ENCODE measurements at regions not wholly inside any gene's neighbourhood (a gene's known extent, or its start where the extent isn't known, plus 50 kb on each side); places are given as distances from the start of the nearest gene placed in this dataset.

DNA sequence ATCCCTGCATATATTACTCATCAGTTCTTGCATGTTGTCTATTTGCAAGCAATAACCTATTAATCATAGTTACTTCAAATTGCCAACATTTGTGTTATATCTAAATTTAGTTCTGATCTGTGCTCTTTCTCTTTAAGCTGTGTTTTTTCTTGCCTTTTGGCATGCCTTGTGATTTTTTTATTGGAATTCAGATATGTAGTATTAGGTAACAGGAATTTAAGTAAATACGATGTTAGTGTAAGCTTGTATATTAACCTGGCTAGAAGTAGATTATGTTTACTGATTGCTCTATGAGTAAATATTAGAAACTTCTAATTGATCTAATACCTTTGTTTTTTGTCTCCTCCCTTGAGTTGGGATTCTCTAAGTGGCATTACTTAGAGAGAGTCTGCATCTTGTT is 718.9 kb upstream of the POT1 start:
- peaks cover 6% of the 10 kb centered on the region for H3K4me1 ChIP-seq (ENCODE audit: insufficient read depth, poor library complexity, severe bottlenecking)
- H3K27ac ChIP-seq (ENCODE audit: poor library complexity, severe bottlenecking), result no peak overlapping the region
- no peaks in the 10 kb centered on the region for H3K36me3 ChIP-seq (ENCODE audit: low read depth)
- H3K4me3 ChIP-seq (ENCODE audit: severe bottlenecking), result no peak overlapping the region
- no peaks in the 10 kb centered on the region for H3K27me3 ChIP-seq (ENCODE audit: insufficient read depth, poor library complexity, severe bottlenecking)
- no peaks in the 10 kb centered on the region for H3K9me3 ChIP-seq (ENCODE audit: severe bottlenecking)
- ATAC-seq (ENCODE audit: low read depth), result no peak
- TF ChIP-seq CTCF (IDR thresholded peaks at IDR 0.05; ENCODE audit: poor library complexity, severe bottlenecking), result no peak
- no peak for DNase-seq (ENCODE audit: low spot score)

DNA sequence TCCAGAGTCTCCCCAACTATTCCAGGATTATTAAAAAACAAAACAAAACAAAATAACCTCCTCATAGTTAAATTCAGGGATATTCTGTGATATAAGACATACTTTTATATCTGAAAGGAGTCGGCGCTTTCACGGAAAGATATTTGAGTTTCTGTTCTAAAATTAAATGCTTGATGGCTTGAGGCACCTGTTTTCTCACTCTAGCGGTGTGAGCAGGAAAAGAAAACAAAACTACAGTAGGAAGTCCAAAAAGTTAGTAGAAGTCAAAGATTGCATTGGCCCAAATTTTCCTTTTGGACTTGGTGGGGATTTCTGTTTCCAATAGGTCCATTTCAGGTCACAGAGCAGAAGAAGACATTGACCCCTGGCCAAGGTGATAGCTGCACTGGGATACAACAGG is 716.1 kb upstream of the POT1 start:
- Histone ChIP-seq H3K9me3 (ENCODE audit: severe bottlenecking) (no peaks in the 10 kb centered on the region), H3K27ac (ENCODE audit: poor library complexity, severe bottlenecking) (no peak overlapping the region), H3K27me3 (ENCODE audit: insufficient read depth, poor library complexity, severe bottlenecking) (no peaks in the 10 kb centered on the region), H3K4me1 (ENCODE audit: insufficient read depth, poor library complexity, severe bottlenecking) (peaks cover 6% of the 10 kb centered on the region), H3K4me3 (ENCODE audit: severe bottlenecking) (no peak overlapping the region), H3K36me3 (ENCODE audit: low read depth) (no peaks in the 10 kb centered on the region)
- DNase-seq (ENCODE audit: low spot score) (no peak), ATAC-seq (ENCODE audit: low read depth) (no peak)
- no peak for TF ChIP-seq CTCF (IDR thresholded peaks at IDR 0.05; ENCODE audit: poor library complexity, severe bottlenecking)

- no peak for DNase-seq (ENCODE audit: low spot score)
- H3K9me3 ChIP-seq (ENCODE audit: severe bottlenecking), result no peaks in the 10 kb centered on the region
- no peak overlapping the region for H3K27ac ChIP-seq (ENCODE audit: poor library complexity, severe bottlenecking)
- H3K4me3 ChIP-seq (ENCODE audit: severe bottlenecking), result no peak overlapping the region
- H3K36me3 ChIP-seq (ENCODE audit: low read depth), result no peaks in the 10 kb centered on the region
- no peaks in the 10 kb centered on the region for H3K27me3 ChIP-seq (ENCODE audit: insufficient read depth, poor library complexity, severe bottlenecking)
- no peak for TF ChIP-seq CTCF (IDR thresholded peaks at IDR 0.05; ENCODE audit: poor library complexity, severe bottlenecking)
- H3K4me1 ChIP-seq (ENCODE audit: insufficient read depth, poor library complexity, severe bottlenecking), result peaks cover 6% of the 10 kb centered on the region
- ATAC-seq (ENCODE audit: low read depth), result no peak
Measured at GRCh38 chr7:125644109-125644508, 714.5 kb upstream of the POT1 start.

DNA sequence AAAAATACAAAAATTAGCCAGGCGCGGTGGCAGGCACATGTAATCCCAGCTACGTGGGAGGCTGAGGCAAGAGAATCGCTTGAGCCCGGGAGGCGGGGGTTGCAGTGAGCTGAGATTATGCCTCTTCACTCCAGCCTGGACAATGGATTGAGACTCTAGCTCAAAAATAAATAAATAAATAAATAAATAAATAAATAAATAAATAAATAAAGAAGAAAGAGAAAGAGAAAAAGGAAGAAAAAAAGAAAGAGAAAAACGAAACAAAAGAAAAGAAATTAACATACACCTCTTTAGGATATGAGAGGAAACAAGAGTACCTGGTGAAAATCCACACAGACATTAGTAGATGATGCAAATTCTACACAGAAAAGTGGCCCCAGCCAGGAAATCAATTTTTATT is 713.7 kb upstream of the POT1 start:
- TF ChIP-seq CTCF (IDR thresholded peaks at IDR 0.05; ENCODE audit: poor library complexity, severe bottlenecking), result no peak
- Histone ChIP-seq H3K4me1 (ENCODE audit: insufficient read depth, poor library complexity, severe bottlenecking) (no peaks in the 10 kb centered on the region), H3K9me3 (ENCODE audit: severe bottlenecking) (no peaks in the 10 kb centered on the region), H3K36me3 (ENCODE audit: low read depth) (no peaks in the 10 kb centered on the region), H3K27ac (ENCODE audit: poor library complexity, severe bottlenecking) (no peak overlapping the region), H3K27me3 (ENCODE audit: insufficient read depth, poor library complexity, severe bottlenecking) (no peaks in the 10 kb centered on the region), H3K4me3 (ENCODE audit: severe bottlenecking) (no peak overlapping the region)
- no peak for DNase-seq (ENCODE audit: low spot score)
- no peak for ATAC-seq (ENCODE audit: low read depth)

- Histone ChIP-seq H3K4me1 (ENCODE audit: insufficient read depth, poor library complexity, severe bottlenecking) (no peaks in the 10 kb centered on the region), H3K36me3 (ENCODE audit: low read depth) (no peaks in the 10 kb centered on the region), H3K4me3 (ENCODE audit: severe bottlenecking) (no peak overlapping the region), H3K27ac (ENCODE audit: poor library complexity, severe bottlenecking) (no peak overlapping the region), H3K9me3 (ENCODE audit: severe bottlenecking) (no peaks in the 10 kb centered on the region), H3K27me3 (ENCODE audit: insufficient read depth, poor library complexity, severe bottlenecking) (no peaks in the 10 kb centered on the region)
- DNase-seq (ENCODE audit: low spot score) (no peak), ATAC-seq (ENCODE audit: low read depth) (no peak)
- TF ChIP-seq CTCF (IDR thresholded peaks at IDR 0.05; ENCODE audit: poor library complexity, severe bottlenecking), result no peak
Measured at GRCh38 chr7:125641884-125642283, 712.3 kb upstream of the POT1 start.
